ENCODE measurements at regions not wholly inside any gene's neighbourhood (a gene's known extent, or its start where the extent isn't known, plus 50 kb on each side); places are given as distances from the start of the nearest gene placed in this dataset.
A peak's percentile ranks its signal among the peaks of the same experiment; 100 is the strongest.

DNA sequence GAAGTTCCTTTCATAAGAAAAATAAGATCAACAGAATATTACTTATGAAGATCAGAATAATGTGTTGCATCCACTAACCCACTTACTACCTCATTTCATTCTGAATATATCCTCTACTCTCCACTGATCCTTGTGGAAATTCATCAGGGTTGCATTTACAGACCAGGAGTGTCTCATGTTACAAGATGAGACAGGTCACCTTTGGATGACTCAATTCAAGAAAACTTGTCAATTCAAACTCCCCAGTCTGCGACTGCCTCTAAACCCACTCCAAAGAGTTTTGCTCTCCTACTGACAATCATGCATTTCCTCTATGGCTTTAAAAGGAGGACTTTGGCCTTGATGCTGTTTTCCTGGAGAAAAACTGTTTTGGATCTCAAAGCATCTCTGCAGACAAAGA is 68.4 kb downstream of the ID4 start:
- TF ChIP-seq, protein P1, sequence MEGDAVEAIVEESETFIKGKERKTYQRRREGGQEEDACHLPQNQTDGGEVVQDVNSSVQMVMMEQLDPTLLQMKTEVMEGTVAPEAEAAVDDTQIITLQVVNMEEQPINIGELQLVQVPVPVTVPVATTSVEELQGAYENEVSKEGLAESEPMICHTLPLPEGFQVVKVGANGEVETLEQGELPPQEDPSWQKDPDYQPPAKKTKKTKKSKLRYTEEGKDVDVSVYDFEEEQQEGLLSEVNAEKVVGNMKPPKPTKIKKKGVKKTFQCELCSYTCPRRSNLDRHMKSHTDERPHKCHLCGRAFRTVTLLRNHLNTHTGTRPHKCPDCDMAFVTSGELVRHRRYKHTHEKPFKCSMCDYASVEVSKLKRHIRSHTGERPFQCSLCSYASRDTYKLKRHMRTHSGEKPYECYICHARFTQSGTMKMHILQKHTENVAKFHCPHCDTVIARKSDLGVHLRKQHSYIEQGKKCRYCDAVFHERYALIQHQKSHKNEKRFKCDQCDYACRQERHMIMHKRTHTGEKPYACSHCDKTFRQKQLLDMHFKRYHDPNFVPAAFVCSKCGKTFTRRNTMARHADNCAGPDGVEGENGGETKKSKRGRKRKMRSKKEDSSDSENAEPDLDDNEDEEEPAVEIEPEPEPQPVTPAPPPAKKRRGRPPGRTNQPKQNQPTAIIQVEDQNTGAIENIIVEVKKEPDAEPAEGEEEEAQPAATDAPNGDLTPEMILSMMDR (IDR thresholded peaks at IDR 0.05; ENCODE audit: borderline replicate concordance), result no peak
- Histone ChIP-seq H3K9me3 (replicated peaks) (no peaks in the 10 kb centered on the region), H3K4me1 (no peaks in the 10 kb centered on the region), H3K27me3 (ENCODE audit: low read depth) (no peaks in the 10 kb centered on the region), H3K4me3 (no peak overlapping the region), H3K27ac (replicated peaks) (no peak overlapping the region), H3K36me3 (no peaks in the 10 kb centered on the region)
- no peak for DNase-seq
- intact Hi-C loops (cut with micrococcal nuclease), result no loop called here

DNA sequence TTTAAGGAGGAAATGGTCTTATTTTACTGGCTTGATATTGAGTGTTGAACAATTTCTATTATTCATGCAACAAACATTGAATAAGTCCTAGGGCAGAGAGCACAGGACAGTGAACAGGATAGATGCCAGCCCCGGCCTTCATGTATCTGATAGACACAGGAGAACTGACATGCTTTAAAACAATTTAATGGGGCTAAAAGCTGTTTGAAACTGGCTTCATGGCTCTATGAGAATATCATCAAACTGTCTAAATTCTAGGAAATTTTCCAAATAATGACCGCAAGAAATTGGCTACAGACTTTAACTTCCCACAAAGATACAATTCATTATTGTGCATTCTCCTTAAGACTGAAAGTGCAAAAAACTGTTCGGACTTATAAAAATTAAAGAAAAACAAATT is 69.0 kb downstream of the ID4 start:
- no peak overlapping the region for H3K4me3 ChIP-seq
- no peaks in the 10 kb centered on the region for H3K36me3 ChIP-seq
- no peaks in the 10 kb centered on the region for H3K4me1 ChIP-seq
- intact Hi-C loops (cut with micrococcal nuclease), result no loop called here
- H3K9me3 ChIP-seq (replicated peaks), result no peaks in the 10 kb centered on the region
- DNase-seq, result no peak
- no peaks in the 10 kb centered on the region for H3K27me3 ChIP-seq (ENCODE audit: low read depth)
- H3K27ac ChIP-seq (replicated peaks), result peak overlapping the region; percentile 48
- TF ChIP-seq, protein P1 (IDR thresholded peaks at IDR 0.05; ENCODE audit: borderline replicate concordance), result no peak

DNA sequence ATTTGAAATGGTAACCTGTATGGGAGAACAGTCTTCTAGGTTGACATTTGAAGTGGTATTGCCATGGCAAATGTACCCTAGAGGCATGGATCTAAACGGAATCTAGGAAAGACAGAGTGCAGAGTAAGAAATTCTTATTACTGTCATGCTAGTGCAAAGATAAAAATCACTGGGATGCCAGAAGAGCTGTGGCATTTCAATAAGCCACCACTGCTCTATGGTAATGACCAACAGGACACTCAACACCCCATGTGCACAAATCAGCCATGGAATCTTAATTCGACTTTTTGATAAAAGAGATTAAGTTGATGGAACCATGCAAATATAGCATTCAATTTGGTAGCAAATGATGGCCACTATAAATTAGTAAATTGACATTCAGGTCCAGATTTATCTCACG is 74.1 kb downstream of the ID4 start:
- no peaks in the 10 kb centered on the region for H3K4me1 ChIP-seq
- H3K27ac ChIP-seq (replicated peaks), result no peak overlapping the region
- TF ChIP-seq, protein P1 (IDR thresholded peaks at IDR 0.05; ENCODE audit: borderline replicate concordance), result no peak
- H3K36me3 ChIP-seq, result no peaks in the 10 kb centered on the region
- H3K4me3 ChIP-seq, result no peak overlapping the region
- intact Hi-C loops (cut with micrococcal nuclease), result no loop called here
- H3K27me3 ChIP-seq (ENCODE audit: low read depth), result no peaks in the 10 kb centered on the region
- H3K9me3 ChIP-seq (replicated peaks), result peaks cover 24% of the 10 kb centered on the region
- DNase-seq, result no peak

DNA sequence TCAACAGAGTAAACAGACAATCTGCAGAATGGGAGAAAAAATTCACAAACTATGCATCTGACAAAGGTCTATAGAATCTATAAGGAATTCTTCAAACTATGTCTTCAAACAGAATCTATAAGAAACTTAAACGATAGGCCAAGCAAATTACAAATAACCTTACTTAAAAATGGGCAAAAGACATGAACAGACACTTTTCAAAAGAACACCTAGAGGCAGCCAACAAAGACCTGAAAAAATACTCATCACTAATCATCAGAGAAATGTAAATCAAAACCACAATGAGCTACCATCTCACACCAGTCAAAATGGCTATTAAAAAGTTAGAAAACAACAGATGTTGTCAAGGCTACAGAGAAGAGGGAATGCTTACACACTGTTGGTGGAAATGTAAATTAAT is 81.3 kb downstream of the ID4 start:
- Histone ChIP-seq H3K27me3 (ENCODE audit: low read depth) (peaks cover 4% of the 10 kb centered on the region), H3K27ac (replicated peaks) (no peak overlapping the region), H3K4me1 (no peaks in the 10 kb centered on the region), H3K36me3 (no peaks in the 10 kb centered on the region), H3K4me3 (no peak overlapping the region), H3K9me3 (replicated peaks) (peaks cover 54% of the 10 kb centered on the region)
- intact Hi-C loops (cut with micrococcal nuclease), result no loop called here
- TF ChIP-seq, protein P1 (IDR thresholded peaks at IDR 0.05; ENCODE audit: borderline replicate concordance), result no peak
- DNase-seq, result no peak

DNA sequence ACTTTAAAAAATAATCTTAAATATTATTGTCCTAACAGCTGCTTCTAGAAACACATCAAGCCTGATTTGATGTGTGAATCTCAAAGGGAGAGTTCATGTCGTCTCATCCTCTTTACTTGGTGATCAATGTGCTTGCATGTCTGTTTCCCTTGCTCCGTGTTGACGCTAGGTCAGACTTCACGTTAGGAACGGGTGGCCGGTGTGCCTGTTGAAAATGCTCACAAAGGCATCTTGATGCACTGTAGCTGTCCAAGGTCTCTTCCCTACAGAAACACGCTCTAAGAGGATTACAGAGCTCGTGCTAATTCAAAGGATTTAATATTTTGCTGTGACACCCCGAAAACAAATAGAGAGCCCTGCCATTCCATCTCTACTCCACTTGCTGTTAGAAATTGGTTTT is 84.6 kb downstream of the ID4 start:
- TF ChIP-seq, protein P1 (IDR thresholded peaks at IDR 0.05; ENCODE audit: borderline replicate concordance), result no peak
- intact Hi-C loops (cut with micrococcal nuclease), result no loop called here
- Histone ChIP-seq H3K4me1 (no peaks in the 10 kb centered on the region), H3K27ac (replicated peaks) (no peak overlapping the region), H3K9me3 (replicated peaks) (peaks cover 26% of the 10 kb centered on the region), H3K36me3 (no peaks in the 10 kb centered on the region), H3K4me3 (no peak overlapping the region), H3K27me3 (ENCODE audit: low read depth) (peaks cover 26% of the 10 kb centered on the region)
- DNase-seq, result no peak

DNA sequence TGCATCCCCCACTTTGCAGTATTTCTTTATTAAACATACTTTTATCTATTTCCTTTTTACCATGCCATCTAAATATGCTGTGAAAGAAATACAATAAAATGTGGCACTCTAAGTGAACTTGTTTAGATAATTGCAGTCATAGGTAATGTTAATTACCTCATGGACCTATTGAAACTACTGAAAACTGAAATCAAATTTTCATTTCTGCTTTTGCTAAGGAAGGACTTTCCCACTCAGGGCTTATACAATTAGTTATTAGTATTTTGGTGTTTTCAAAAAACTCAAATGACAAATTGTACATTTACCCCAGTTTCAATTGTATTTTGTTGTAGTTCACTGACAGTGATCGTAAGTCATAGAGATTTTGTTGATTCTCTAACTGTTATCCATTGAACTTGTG is 88.4 kb downstream of the ID4 start:
- Histone ChIP-seq H3K27ac (replicated peaks) (no peak overlapping the region), H3K4me1 (no peaks in the 10 kb centered on the region), H3K9me3 (replicated peaks) (no peaks in the 10 kb centered on the region), H3K36me3 (no peaks in the 10 kb centered on the region), H3K4me3 (no peak overlapping the region), H3K27me3 (ENCODE audit: low read depth) (peaks cover 32% of the 10 kb centered on the region)
- DNase-seq, result no peak
- TF ChIP-seq, protein P1 (IDR thresholded peaks at IDR 0.05; ENCODE audit: borderline replicate concordance), result no peak
- intact Hi-C loops (cut with micrococcal nuclease), result no loop called here
